HepG2 (cell line): ENCODE measurements at regions not wholly inside any gene's neighbourhood (a gene's known extent, or its start where the extent isn't known, plus 50 kb on each side); places are given as distances from the start of the nearest gene placed in this dataset.

ENCODE experiments used
- ARHGAP35 ChIP-seq: sonication (generic); formaldehyde crosslinking; IDR thresholded peaks from 2 replicates; pipeline ENCODE4 v1.9.0; 2022; ENCODE audit warnings: mild to moderate bottlenecking, inconsistent platforms, moderate library complexity, missing genetic modification reagents, borderline replicate concordance
- POLR2A ChIP-seq, 2 experiments: IDR thresholded peaks; 2 replicates each; pipeline ENCODE4 v1.6.1; 2011; ENCODE audit warnings: low read depth in 2 of 2, low read length in 2 of 2, mild to moderate bottlenecking in 1 of 2, moderate library complexity in 1 of 2; ENCODE audit not compliant: insufficient read depth in 1 of 2
- TMF1 ChIP-seq: sonication (generic); formaldehyde crosslinking; IDR thresholded peaks from 2 replicates; pipeline ENCODE4 v1.8.1; 2022; ENCODE audit warnings: low read depth, missing genetic modification reagents
- ZBTB21 ChIP-seq: sonication (generic); formaldehyde crosslinking; IDR thresholded peaks from 2 replicates; pipeline ENCODE4 v1.4.0; 2020; ENCODE audit warnings: missing genetic modification reagents
- ZNF713 ChIP-seq: sonication (generic); formaldehyde crosslinking; IDR thresholded peaks from 2 replicates; pipeline ENCODE4 v1.4.0; 2020; ENCODE audit warnings: mild to moderate bottlenecking, missing genetic modification reagents

- TF ChIP-seq TMF1 (no peak), ZNF713 (CRISPR knock-in tag) (no peak), ARHGAP35 (CRISPR knock-in tag) (no peak), POLR2A (IDR thresholded peaks at IDR 0.05; ENCODE audit: insufficient read depth in 1 of 2, low read depth in 2 of 2, low read length in 2 of 2) (no peak), ZBTB21 (CRISPR knock-in tag) (no peak)
Observed at GRCh38 chr5:107303171-107303968, 367.4 kb downstream of the EFNA5 start.
